ENCODE measurements at regions not wholly inside any gene's neighbourhood (a gene's known extent, or its start where the extent isn't known, plus 50 kb on each side); places are given as distances from the start of the nearest gene placed in this dataset.

GRCh38 chr15:77823736-77824135, 191.0 kb upstream of the LINGO1 start:
- no peak overlapping the region for H3K4me2 ChIP-seq (ENCODE audit: low read depth, low read length)
- no peak overlapping the region for H3K4me3 ChIP-seq (ENCODE audit: low read length)
- H3K9me3 ChIP-seq (replicated peaks; ENCODE audit: insufficient read depth, low read length), result no peaks in the 10 kb centered on the region
- H2AFZ ChIP-seq (ENCODE audit: low read length), result no peak overlapping the region
- H3K27ac ChIP-seq (ENCODE audit: low read length), result no peak overlapping the region
- no peaks in the 10 kb centered on the region for H3F3A ChIP-seq (ENCODE audit: insufficient read depth, low read length)
- H3K27me3 ChIP-seq (replicated peaks; ENCODE audit: insufficient read depth, low read length), result peaks cover 18% of the 10 kb centered on the region
- no peak overlapping the region for H3K9ac ChIP-seq (ENCODE audit: low read length)
- H3K4me1 ChIP-seq (ENCODE audit: low read length), result no peaks in the 10 kb centered on the region
- no peak for TF ChIP-seq EZH2phosphoT487 (IDR thresholded peaks at IDR 0.05; ENCODE audit: low read length)
- TF ChIP-seq, protein P1, sequence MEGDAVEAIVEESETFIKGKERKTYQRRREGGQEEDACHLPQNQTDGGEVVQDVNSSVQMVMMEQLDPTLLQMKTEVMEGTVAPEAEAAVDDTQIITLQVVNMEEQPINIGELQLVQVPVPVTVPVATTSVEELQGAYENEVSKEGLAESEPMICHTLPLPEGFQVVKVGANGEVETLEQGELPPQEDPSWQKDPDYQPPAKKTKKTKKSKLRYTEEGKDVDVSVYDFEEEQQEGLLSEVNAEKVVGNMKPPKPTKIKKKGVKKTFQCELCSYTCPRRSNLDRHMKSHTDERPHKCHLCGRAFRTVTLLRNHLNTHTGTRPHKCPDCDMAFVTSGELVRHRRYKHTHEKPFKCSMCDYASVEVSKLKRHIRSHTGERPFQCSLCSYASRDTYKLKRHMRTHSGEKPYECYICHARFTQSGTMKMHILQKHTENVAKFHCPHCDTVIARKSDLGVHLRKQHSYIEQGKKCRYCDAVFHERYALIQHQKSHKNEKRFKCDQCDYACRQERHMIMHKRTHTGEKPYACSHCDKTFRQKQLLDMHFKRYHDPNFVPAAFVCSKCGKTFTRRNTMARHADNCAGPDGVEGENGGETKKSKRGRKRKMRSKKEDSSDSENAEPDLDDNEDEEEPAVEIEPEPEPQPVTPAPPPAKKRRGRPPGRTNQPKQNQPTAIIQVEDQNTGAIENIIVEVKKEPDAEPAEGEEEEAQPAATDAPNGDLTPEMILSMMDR (IDR thresholded peaks at IDR 0.05; ENCODE audit: low read length), result no peak
- no peaks in the 10 kb centered on the region for H3K9me2 ChIP-seq (replicated peaks; ENCODE audit: insufficient read depth, low read length)
- H3K36me3 ChIP-seq (replicated peaks; ENCODE audit: insufficient read depth, low read length), result no peaks in the 10 kb centered on the region
- no peaks in the 10 kb centered on the region for H3K79me2 ChIP-seq (ENCODE audit: low read length)
- no peaks in the 10 kb centered on the region for H4K20me1 ChIP-seq (ENCODE audit: insufficient read depth, low read length)
- DNase-seq, result no peak

DNA sequence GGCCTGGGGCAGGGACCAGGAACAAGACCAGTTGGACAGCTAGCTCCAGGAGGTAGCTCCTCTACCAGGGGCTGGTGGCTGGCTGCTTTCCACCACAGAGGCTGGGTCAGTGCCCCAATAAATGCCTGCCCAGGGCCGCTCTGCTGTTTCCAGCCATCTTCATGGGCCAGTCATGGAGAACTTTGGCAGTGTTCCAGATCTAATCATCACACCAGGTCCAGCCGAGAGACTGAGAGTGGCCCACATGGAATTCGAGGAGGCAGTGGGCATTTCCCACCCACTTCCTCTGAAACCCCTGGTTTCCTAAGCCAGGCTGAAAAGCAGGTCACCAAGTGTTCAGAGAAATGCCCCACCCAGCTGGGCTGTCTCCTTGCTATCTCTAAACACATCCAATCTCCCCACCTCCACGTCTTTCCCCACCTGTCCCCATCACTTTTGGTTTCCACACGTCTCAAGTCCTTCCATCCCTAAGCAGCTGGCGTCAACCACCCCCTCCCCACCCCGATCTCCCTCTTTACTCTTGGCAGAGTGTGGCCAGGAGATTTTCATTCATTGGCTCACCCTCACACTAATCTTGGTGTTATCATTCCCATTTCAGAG, 190.0 kb upstream of the LINGO1 start:
- Histone ChIP-seq H3K9me3 (replicated peaks; ENCODE audit: insufficient read depth, low read length) (no peaks in the 10 kb centered on the region), H3K27me3 (replicated peaks; ENCODE audit: insufficient read depth, low read length) (peaks cover 26% of the 10 kb centered on the region), H3K36me3 (replicated peaks; ENCODE audit: insufficient read depth, low read length) (no peaks in the 10 kb centered on the region), H3K4me3 (ENCODE audit: low read length) (no peak overlapping the region), H4K20me1 (ENCODE audit: insufficient read depth, low read length) (no peaks in the 10 kb centered on the region), H3K9me2 (replicated peaks; ENCODE audit: insufficient read depth, low read length) (no peaks in the 10 kb centered on the region), H3K27ac (ENCODE audit: low read length) (no peak overlapping the region), H3K4me2 (ENCODE audit: low read depth, low read length) (no peak overlapping the region), H2AFZ (ENCODE audit: low read length) (no peak overlapping the region), H3K79me2 (ENCODE audit: low read length) (no peaks in the 10 kb centered on the region), H3F3A (ENCODE audit: insufficient read depth, low read length) (no peaks in the 10 kb centered on the region), H3K9ac (ENCODE audit: low read length) (no peak overlapping the region), H3K4me1 (ENCODE audit: low read length) (no peaks in the 10 kb centered on the region)
- TF ChIP-seq, protein P1 (IDR thresholded peaks at IDR 0.05; ENCODE audit: low read length), result no peak
- TF ChIP-seq EZH2 (optimal IDR thresholded peaks at IDR 0.05; ENCODE audit: low read depth, low read length), result no peak
- no peak for TF ChIP-seq EZH2phosphoT487 (IDR thresholded peaks at IDR 0.05; ENCODE audit: low read length)
- DNase-seq, result no peak

GRCh38 chr15:77821959-77822256, 189.2 kb upstream of the LINGO1 start:
- Histone ChIP-seq H3K9me3 (replicated peaks; ENCODE audit: insufficient read depth, low read length) (no peaks in the 10 kb centered on the region), H3K9ac (ENCODE audit: low read length) (no peak overlapping the region), H3K27ac (ENCODE audit: low read length) (no peak overlapping the region), H3K9me2 (replicated peaks; ENCODE audit: insufficient read depth, low read length) (no peaks in the 10 kb centered on the region), H4K20me1 (ENCODE audit: insufficient read depth, low read length) (no peaks in the 10 kb centered on the region), H3K27me3 (replicated peaks; ENCODE audit: insufficient read depth, low read length) (peaks cover 34% of the 10 kb centered on the region), H3K4me2 (ENCODE audit: low read depth, low read length) (no peak overlapping the region), H3K4me3 (ENCODE audit: low read length) (no peak overlapping the region), H3K36me3 (replicated peaks; ENCODE audit: insufficient read depth, low read length) (no peaks in the 10 kb centered on the region), H2AFZ (ENCODE audit: low read length) (no peak overlapping the region), H3F3A (ENCODE audit: insufficient read depth, low read length) (no peaks in the 10 kb centered on the region), H3K79me2 (ENCODE audit: low read length) (no peaks in the 10 kb centered on the region), H3K4me1 (ENCODE audit: low read length) (no peaks in the 10 kb centered on the region)
- no peak for DNase-seq
- TF ChIP-seq EZH2 (optimal IDR thresholded peaks at IDR 0.05; ENCODE audit: low read depth, low read length) (no peak), EZH2phosphoT487 (IDR thresholded peaks at IDR 0.05; ENCODE audit: low read length) (no peak)
- TF ChIP-seq, protein P1 (IDR thresholded peaks at IDR 0.05; ENCODE audit: low read length), result no peak

Measured in MM.1S (cell line).